Ovary (tissue), 7 donors: ENCODE measurements at regions not wholly inside any gene's neighbourhood (a gene's known extent, or its start where the extent isn't known, plus 50 kb on each side); places are given as distances from the start of the nearest gene placed in this dataset.

ENCODE experiments used
- DNase-seq, 5 donors: peaks; one replicate each; pipeline ENCODE4 v3.0.0-alpha.2; 2019 to 2020
- H3K27ac ChIP-seq, 2 donors: fragments of 200-600 bp; one replicate each; pipeline versions ENCODE4 v1.5.1 to v1.8.0; 2019 to 2022
- H3K27me3 ChIP-seq: fragments of 200-600 bp; one replicate; pipeline ENCODE4 v1.8.0; 2022
- H3K36me3 ChIP-seq: fragments of 200-600 bp; sonication (generic); one replicate; pipeline ENCODE4 v1.5.1; 2019
- H3K4me1 ChIP-seq: one replicate; pipeline ENCODE4 v1.8.1; 2013; ENCODE audit warnings: mild to moderate bottlenecking, moderate library complexity; ENCODE audit not compliant: insufficient read depth
- H3K4me3 ChIP-seq: fragments of 200-600 bp; sonication (generic); one replicate; pipeline ENCODE4 v1.5.1; 2017
- H3K9me3 ChIP-seq, 2 donors: fragments of 200-600 bp in 1 of 2; sonication (generic) in 1 of 2; one replicate each; pipeline versions ENCODE4 v1.5.1 to v1.8.1; 2013 to 2019; ENCODE audit warnings: mild to moderate bottlenecking in 1 of 2, moderate library complexity in 1 of 2
- EP300 ChIP-seq: sonication (generic); formaldehyde crosslinking; IDR thresholded peaks from one replicate; pipeline ENCODE4 v1.6.1; 2017; ENCODE audit warnings: antibody characterized with exemption
- POLR2A ChIP-seq: fragments of 450-650 bp; IDR thresholded peaks from one replicate; pipeline ENCODE4 v1.6.1; 2017; ENCODE audit warnings: antibody characterized with exemption, mild to moderate bottlenecking, moderate library complexity
- WGBS, 3 donors: extraction: QIAGEN DNeasy Blood & Tissue Kit in 1 of 3; methylation state at CpG; one replicate each; pipeline versions ENCODE4 v1.1.5 to v1.1.7; 2013 to 2017; 5-methylcytosine and 5-hydroxymethylcytosine counted together
- intact Hi-C, 4 donors: fragments of 100-400 bp; cut with DNase I; formaldehyde crosslinking; loops; one replicate each; pipeline versions ENCODE4 v1.11.0 to v1.15.1; 2022 to 2023
- TF ChIP-seq, protein P1 (sequence below), 3 donors: fragments of 450-650 bp in 2 of 3; fragments of 200-600 bp in 1 of 3; IDR thresholded peaks; one replicate each; pipeline versions ENCODE4 v1.5.1 to v1.8.0; 2016 to 2022; ENCODE audit warnings: antibody characterized with exemption in 3 of 3, mild to moderate bottlenecking in 1 of 3
- donor health status: DM: no; HTN: no; CAD: no; lungs with moderate emphysema.
- donor health status: DM: no; HTN: no; CAD: no.
- donor health status: Bipolar disorder and iron deficiency.
- donor health status: DM: no; HTN: no; CAD: no.
- donor health status: DM: yes; HTN: yes; CAD: no.

- H3K9me3 ChIP-seq: no peaks in the 10 kb centered on the region
- no peaks in the 10 kb centered on the region for H3K36me3 ChIP-seq
- DNase-seq: no peak
- no peaks in the 10 kb centered on the region for H3K4me1 ChIP-seq
- no peak overlapping the region for H3K4me3 ChIP-seq
- H3K27ac ChIP-seq: no peak overlapping the region
- H3K27me3 ChIP-seq: no peaks in the 10 kb centered on the region
- WGBS, 3 donors: 62 to 78% (median 76%) methylated on average over 4 of the region's 4 CpGs
- TF ChIP-seq, protein P1, sequence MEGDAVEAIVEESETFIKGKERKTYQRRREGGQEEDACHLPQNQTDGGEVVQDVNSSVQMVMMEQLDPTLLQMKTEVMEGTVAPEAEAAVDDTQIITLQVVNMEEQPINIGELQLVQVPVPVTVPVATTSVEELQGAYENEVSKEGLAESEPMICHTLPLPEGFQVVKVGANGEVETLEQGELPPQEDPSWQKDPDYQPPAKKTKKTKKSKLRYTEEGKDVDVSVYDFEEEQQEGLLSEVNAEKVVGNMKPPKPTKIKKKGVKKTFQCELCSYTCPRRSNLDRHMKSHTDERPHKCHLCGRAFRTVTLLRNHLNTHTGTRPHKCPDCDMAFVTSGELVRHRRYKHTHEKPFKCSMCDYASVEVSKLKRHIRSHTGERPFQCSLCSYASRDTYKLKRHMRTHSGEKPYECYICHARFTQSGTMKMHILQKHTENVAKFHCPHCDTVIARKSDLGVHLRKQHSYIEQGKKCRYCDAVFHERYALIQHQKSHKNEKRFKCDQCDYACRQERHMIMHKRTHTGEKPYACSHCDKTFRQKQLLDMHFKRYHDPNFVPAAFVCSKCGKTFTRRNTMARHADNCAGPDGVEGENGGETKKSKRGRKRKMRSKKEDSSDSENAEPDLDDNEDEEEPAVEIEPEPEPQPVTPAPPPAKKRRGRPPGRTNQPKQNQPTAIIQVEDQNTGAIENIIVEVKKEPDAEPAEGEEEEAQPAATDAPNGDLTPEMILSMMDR (IDR thresholded peaks at IDR 0.05): no peak
- intact Hi-C loops: no loop called here
Observed at GRCh38 chr1:38600905-38601304, 258.7 kb downstream of the RRAGC start.

- DNase-seq: no peak
- H3K36me3 ChIP-seq: no peaks in the 10 kb centered on the region
- H3K27me3 ChIP-seq: no peaks in the 10 kb centered on the region
- no peaks in the 10 kb centered on the region for H3K9me3 ChIP-seq
- no peak overlapping the region for H3K4me3 ChIP-seq
- H3K4me1 ChIP-seq: no peaks in the 10 kb centered on the region
- no peak overlapping the region for H3K27ac ChIP-seq
- intact Hi-C loops: no loop called here
- 93 to 98% (median 96%) methylated on average over 1 of the region's 1 CpG for WGBS, 3 donors
- TF ChIP-seq, protein P1 (IDR thresholded peaks at IDR 0.05): no peak
- TF ChIP-seq POLR2A (no peak), EP300 (no peak)
Observed at GRCh38 chr1:38600286-38600685, 259.3 kb downstream of the RRAGC start.

DNA sequence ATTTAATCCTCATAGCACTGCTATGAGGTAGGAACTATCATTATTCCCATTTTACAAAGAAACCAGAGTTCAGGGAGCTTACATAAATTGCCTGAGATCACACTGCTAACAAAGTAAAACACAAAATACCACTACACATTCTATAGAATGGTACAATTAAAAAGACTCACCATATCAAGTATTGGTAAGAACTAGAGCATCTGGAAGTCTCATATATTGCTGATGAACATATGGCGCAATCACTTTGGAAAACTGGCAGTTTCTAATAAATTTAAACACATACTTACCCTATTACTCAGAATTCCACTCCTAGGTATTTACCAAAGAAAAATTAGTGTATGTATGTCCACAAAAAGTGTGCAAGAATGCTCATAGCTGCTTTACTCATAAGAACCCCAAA is 261.5 kb downstream of the RRAGC start:
- Histone ChIP-seq H3K27ac (no peak overlapping the region), H3K36me3 (no peaks in the 10 kb centered on the region), H3K4me3 (no peak overlapping the region), H3K4me1 (no peaks in the 10 kb centered on the region), H3K9me3 (no peaks in the 10 kb centered on the region), H3K27me3 (no peaks in the 10 kb centered on the region)
- DNase-seq: no peak
- WGBS, 3 donors: 93 to 100% (median 97%) methylated on average over 1 of the region's 1 CpG
- intact Hi-C loops: no loop called here
- TF ChIP-seq, protein P1 (IDR thresholded peaks at IDR 0.05): no peak
- TF ChIP-seq EP300 (no peak), POLR2A (no peak)

GRCh38 chr1:38589036-38589435 is 270.5 kb downstream of the RRAGC start:
- H3K36me3 ChIP-seq: no peaks in the 10 kb centered on the region
- H3K4me3 ChIP-seq: no peak overlapping the region
- no peaks in the 10 kb centered on the region for H3K4me1 ChIP-seq
- TF ChIP-seq POLR2A: no peak
- TF ChIP-seq EP300: no peak
- TF ChIP-seq, protein P1 (IDR thresholded peaks at IDR 0.05): no peak
- H3K27ac ChIP-seq: no peak overlapping the region
- H3K9me3 ChIP-seq: peaks cover 0 to 3% of the 10 kb centered on the region in 2 donors
- no peaks in the 10 kb centered on the region for H3K27me3 ChIP-seq
- no peak for DNase-seq
- 0 to 40% (median 0%) methylated on average over 1 of the region's 1 CpG for WGBS, 3 donors
- intact Hi-C loops: no loop called here

- intact Hi-C loops: no loop called here
Observed at GRCh38 chr1:38587766-38588165, 271.8 kb downstream of the RRAGC start.

More at GRCh38 chr1:38587766-38588165, 271.8 kb downstream of the RRAGC start:
- Histone ChIP-seq H3K4me3 (no peak overlapping the region), H3K36me3 (no peaks in the 10 kb centered on the region), H3K27ac (no peak overlapping the region), H3K4me1 (no peaks in the 10 kb centered on the region), H3K9me3 (peaks cover 0 to 3% of the 10 kb centered on the region in 2 donors), H3K27me3 (no peaks in the 10 kb centered on the region)
- TF ChIP-seq, protein P1 (IDR thresholded peaks at IDR 0.05): no peak
- TF ChIP-seq POLR2A (no peak), EP300 (no peak)
- 26 to 37% (median 30%) methylated on average over 2 of the region's 2 CpGs for WGBS, 3 donors
- DNase-seq: no peak
